AG09319 (cell line): ENCODE measurements at regions not wholly inside any gene's neighbourhood (a gene's known extent, or its start where the extent isn't known, plus 50 kb on each side); places are given as distances from the start of the nearest gene placed in this dataset.

Experiments used
- DNase-seq: peaks from one replicate; pipeline ENCODE4 v3.0.0-alpha.2; 2010; ENCODE audit warnings: low read depth; ENCODE audit errors: extremely low read depth
- CTCF ChIP-seq: IDR thresholded peaks from 2 replicates; pipeline ENCODE4 v1.5.1; 2011; ENCODE audit warnings: low read depth, mild to moderate bottlenecking, inconsistent platforms, low read length, moderate library complexity

GRCh38 chr4:129377131-129377845 is 281.3 kb downstream of the C4orf33 start:
- no peak for DNase-seq

GRCh38 chr4:129378364-129378763 is 282.4 kb downstream of the C4orf33 start:
- no peak for DNase-seq
- no peak for TF ChIP-seq CTCF

More at GRCh38 chr4:129377131-129377845, 281.3 kb downstream of the C4orf33 start:
- no peak for TF ChIP-seq CTCF

GRCh38 chr4:129379429-129379828 is 283.5 kb downstream of the C4orf33 start:
- no peak for DNase-seq
- no peak for TF ChIP-seq CTCF

GRCh38 chr4:129384974-129385373 is 289.0 kb downstream of the C4orf33 start:
- TF ChIP-seq CTCF, result no peak
- no peak for DNase-seq

GRCh38 chr4:129387666-129388065 is 291.7 kb downstream of the C4orf33 start:
- no peak for TF ChIP-seq CTCF
- no peak for DNase-seq

- TF ChIP-seq CTCF, result no peak
- DNase-seq, result no peak
Observed at GRCh38 chr4:129393976-129394375, 298.0 kb downstream of the C4orf33 start.

- no peak for DNase-seq
- no peak for TF ChIP-seq CTCF
Observed at GRCh38 chr4:129394635-129395034, 298.7 kb downstream of the C4orf33 start.
